Common myeloid progenitor, CD34-positive (primary cell): ENCODE measurements at regions not wholly inside any gene's neighbourhood (a gene's known extent, or its start where the extent isn't known, plus 50 kb on each side); places are given as distances from the start of the nearest gene placed in this dataset.
"Not testable (repeated sequence)": the region's sequence is repeated elsewhere in the genome, so short reads cannot be mapped to it uniquely, and the experiment has no call there.

Experiments
- CTCF ChIA-PET: fragments of 350-600 bp; sonication (Branson Sonifier 250); formaldehyde crosslinking; loops from one replicate; lab custom pipeline; 2021; ENCODE audit warnings: antibody characterized with exemption; lab: Charles Lee
- POLR2A ChIA-PET: fragments of 350-600 bp; sonication (Branson Sonifier 250); formaldehyde crosslinking; loops from one replicate; lab custom pipeline; 2021; ENCODE audit warnings: antibody characterized with exemption; lab: Charles Lee
- DNase-seq, 3 donors: peaks; one replicate each; pipeline versions ENCODE4 v3.0.0 to v3.0.0-alpha.2; 2013
- H3K27ac ChIP-seq, 2 experiments: 1 replicate in 1 of 2; 2 replicates in 1 of 2; pipeline ENCODE4 v1.7.0; 2013; ENCODE audit warnings: inconsistent platforms in 2 of 2, low read length in 2 of 2, mild to moderate bottlenecking in 2 of 2, low read depth in 1 of 2, moderate library complexity in 1 of 2; ENCODE audit not compliant: severe bottlenecking in 2 of 2, insufficient read depth in 1 of 2, poor library complexity in 1 of 2
- H3K27me3 ChIP-seq, 5 experiments: replicated peaks in 2 of 5; 1 replicate in 3 of 5; 2 replicates in 2 of 5; pipeline versions ENCODE4 v1.6.1 to v1.7.0; 2013; ENCODE audit warnings: low read length in 4 of 5, mild to moderate bottlenecking in 2 of 5, moderate library complexity in 2 of 5, inconsistent platforms in 1 of 5; ENCODE audit not compliant: insufficient read depth in 5 of 5, control insufficient read depth in 4 of 5
- H3K36me3 ChIP-seq, 4 experiments: 1 replicate in 2 of 4; 2 replicates in 2 of 4; pipeline versions ENCODE4 v1.6.1 to v1.7.0; 2013; ENCODE audit warnings: low read length in 3 of 4, control low read depth in 1 of 4, mild to moderate bottlenecking in 1 of 4; ENCODE audit not compliant: control insufficient read depth in 4 of 4, insufficient read depth in 4 of 4
- H3K4me1 ChIP-seq, 4 experiments: 1 replicate in 3 of 4; 2 replicates in 1 of 4; pipeline versions ENCODE4 v1.6.1 to v1.7.1; 2013; ENCODE audit warnings: low read length in 3 of 4, mild to moderate bottlenecking in 3 of 4, control low read depth in 1 of 4, inconsistent platforms in 1 of 4, moderate library complexity in 1 of 4; ENCODE audit not compliant: control insufficient read depth in 4 of 4, insufficient read depth in 4 of 4; ENCODE audit errors: control extremely low read depth in 1 of 4
- H3K4me3 ChIP-seq, 7 experiments: 1 replicate in 4 of 7; 2 replicates in 3 of 7; pipeline versions ENCODE4 v1.5.1 to v1.7.0; 2013; ENCODE audit warnings: mild to moderate bottlenecking in 7 of 7, low read length in 6 of 7, moderate library complexity in 6 of 7, inconsistent platforms in 2 of 7, low read depth in 2 of 7, control low read depth in 1 of 7; ENCODE audit not compliant: insufficient read depth in 4 of 7, control insufficient read depth in 1 of 7; ENCODE audit errors: extremely low read depth in 1 of 7
- H3K9me3 ChIP-seq, 5 experiments: 1 replicate in 4 of 5; 2 replicates in 1 of 5; pipeline versions ENCODE4 v1.6.1 to v1.7.1; 2013; ENCODE audit warnings: low read length in 4 of 5, mild to moderate bottlenecking in 2 of 5, inconsistent platforms in 1 of 5, low read depth in 1 of 5, moderate library complexity in 1 of 5; ENCODE audit not compliant: control insufficient read depth in 4 of 5, insufficient read depth in 2 of 5; ENCODE audit errors: control extremely low read depth in 1 of 5
- WGBS: methylation state at CpG from one replicate; pipeline ENCODE4 v1.1.5; 2013; ENCODE audit not compliant: insufficient coverage; 5-methylcytosine and 5-hydroxymethylcytosine counted together

- CTCF ChIA-PET, H3K9me3 ChIP-seq, DNase-seq, H3K4me1 ChIP-seq, H3K27ac ChIP-seq, H3K27me3 ChIP-seq, H3K4me3 ChIP-seq, H3K36me3 ChIP-seq: not testable (repeated sequence)
- POLR2A ChIA-PET: interaction anchor here (0.7 kb wide), 1 partner anchor 25 kb away, joined by 3 read pairs; no protein-coding TSS in a partner anchor
- no CpG with 5 or more reads among the region's 2 CpGs for WGBS
Observed at GRCh38 chr6:140783504-140783903, 1349.2 kb upstream of the GJE1 start.

GRCh38 chr6:140782941-140783340 lies 1349.8 kb upstream of the GJE1 start:
- Histone ChIP-seq H3K9me3 (no peaks in the 10 kb centered on the region), H3K4me3 (no peak overlapping the region), H3K27me3 (no peaks in the 10 kb centered on the region), H3K36me3 (no peaks in the 10 kb centered on the region), H3K4me1 (no peaks in the 10 kb centered on the region), H3K27ac (no peak overlapping the region)
- ChIA-PET CTCF (no interaction called here), POLR2A (interaction anchor here (0.7 kb wide), 1 partner anchor 25 kb away, joined by 3 read pairs; no protein-coding TSS in a partner anchor)
- WGBS: 100% methylated on average over 1 of the region's 1 CpG
- no peak for DNase-seq

- 74% methylated on average over 5 of the region's 5 CpGs for WGBS
- no peak overlapping the region for H3K27ac ChIP-seq
Observed at GRCh38 chr6:140779991-140780596, 1352.6 kb upstream of the GJE1 start.

GRCh38 chr6:140779341-140779740 lies 1353.4 kb upstream of the GJE1 start:
- no peak for DNase-seq
- 100% methylated on average over 1 of the region's 2 CpGs for WGBS

More at GRCh38 chr6:140779991-140780596, 1352.6 kb upstream of the GJE1 start:
- Histone ChIP-seq H3K4me1 (no peaks in the 10 kb centered on the region), H3K36me3 (no peaks in the 10 kb centered on the region), H3K27me3 (no peaks in the 10 kb centered on the region), H3K9me3 (no peaks in the 10 kb centered on the region), H3K4me3 (no peak overlapping the region)
- ChIA-PET CTCF (no interaction called here), POLR2A (no interaction called here)
- no peak for DNase-seq

GRCh38 chr6:140777780-140778179 lies 1354.9 kb upstream of the GJE1 start:
- H3K27ac ChIP-seq: no peak overlapping the region
- whole genome bisulfite sequencing: no CpG with 5 or more reads among the region's 4 CpGs
- ChIA-PET CTCF (no interaction called here), POLR2A (no interaction called here)
- DNase-seq: no peak
- no peaks in the 10 kb centered on the region for H3K36me3 ChIP-seq
- no peak overlapping the region for H3K4me3 ChIP-seq
- peaks cover 0 to 4% (median 0%) of the 10 kb centered on the region in 4 experiments for H3K4me1 ChIP-seq
- H3K27me3 ChIP-seq: no peaks in the 10 kb centered on the region
- H3K9me3 ChIP-seq: no peaks in the 10 kb centered on the region

More at GRCh38 chr6:140779341-140779740, 1353.4 kb upstream of the GJE1 start:
- Histone ChIP-seq H3K27ac (no peak overlapping the region), H3K36me3 (no peaks in the 10 kb centered on the region), H3K4me1 (peaks cover 0 to 3% (median 0%) of the 10 kb centered on the region in 4 experiments), H3K27me3 (no peaks in the 10 kb centered on the region), H3K9me3 (no peaks in the 10 kb centered on the region), H3K4me3 (no peak overlapping the region)
- POLR2A ChIA-PET: no interaction called here
- CTCF ChIA-PET: no interaction called here

GRCh38 chr6:140775061-140775460 lies 1357.7 kb upstream of the GJE1 start:
- no peak overlapping the region for H3K27ac ChIP-seq
- ChIA-PET POLR2A (no interaction called here), CTCF (no interaction called here)
- H3K9me3 ChIP-seq: peaks cover 0 to 4% (median 2%) of the 10 kb centered on the region in 5 experiments
- DNase-seq: no peak
- H3K4me1 ChIP-seq: peaks cover 0 to 4% (median 0%) of the 10 kb centered on the region in 4 experiments
- H3K27me3 ChIP-seq: no peaks in the 10 kb centered on the region
- H3K36me3 ChIP-seq: no peaks in the 10 kb centered on the region
- WGBS: 100% methylated on average over 1 of the region's 3 CpGs
- H3K4me3 ChIP-seq: no peak overlapping the region

- H3K27ac ChIP-seq: no peak overlapping the region
- H3K4me3 ChIP-seq: no peak overlapping the region
- WGBS: 100% methylated on average over 2 of the region's 3 CpGs
- peaks cover 0 to 4% (median 0%) of the 10 kb centered on the region in 4 experiments for H3K4me1 ChIP-seq
- H3K9me3 ChIP-seq: peaks cover 0 to 4% (median 2%) of the 10 kb centered on the region in 5 experiments
- DNase-seq: peak in 2 of 3 donors; percentile 8 to 13
- ChIA-PET POLR2A (no interaction called here), CTCF (interaction anchor here (1.9 kb wide), 1 partner anchor 12 kb away, joined by 4 read pairs; no protein-coding TSS in a partner anchor)
- no peaks in the 10 kb centered on the region for H3K36me3 ChIP-seq
- H3K27me3 ChIP-seq: no peaks in the 10 kb centered on the region
Observed at GRCh38 chr6:140774080-140774505, 1358.6 kb upstream of the GJE1 start.
